22Rv1 (cell line): ENCODE measurements at regions not wholly inside any gene's neighbourhood (a gene's known extent, or its start where the extent isn't known, plus 50 kb on each side); places are given as distances from the start of the nearest gene placed in this dataset.

Experiments
- CTCF ChIP-seq: fragments of 450-650 bp; IDR thresholded peaks from 2 replicates; pipeline ENCODE4 v1.5.1; 2017; ENCODE audit warnings: mild to moderate bottlenecking
- ZFX ChIP-seq: fragments of 450-650 bp; IDR thresholded peaks from 2 replicates; pipeline ENCODE4 v1.6.1; 2017; ENCODE audit warnings: antibody characterized with exemption, borderline replicate concordance

GRCh38 chr1:30256911-30257310 lies 466.5 kb downstream of the MATN1 start:
- no peak for TF ChIP-seq CTCF
- TF ChIP-seq ZFX, result no peak
